Activated B cell treated with CpG ODN at 0.5 μM for 24 hours (primary cell): ENCODE measurements at regions not wholly inside any gene's neighbourhood (a gene's known extent, or its start where the extent isn't known, plus 50 kb on each side); places are given as distances from the start of the nearest gene placed in this dataset.

Experiments
- ATAC-seq: fragments of 200-7000 bp; cut with Tn5 transposase; one replicate; pipeline ENCODE4 v1.10.0; 2021; ENCODE audit warnings: low read depth, mild to moderate bottlenecking, moderate library complexity
- CTCF ChIA-PET: fragments of 350-600 bp; sonication (Branson Sonifier 250); formaldehyde crosslinking; loops from one replicate; lab custom pipeline; 2021; ENCODE audit warnings: antibody characterized with exemption; lab: Charles Lee
- POLR2A ChIA-PET: fragments of 350-600 bp; sonication (Branson Sonifier 250); formaldehyde crosslinking; loops from one replicate; lab custom pipeline; 2021; ENCODE audit warnings: antibody characterized with exemption; lab: Charles Lee
- DNase-seq: peaks from one replicate; pipeline ENCODE4 v3.0.0; 2022
- H3K27ac Mint-ChIP-seq: one replicate; pipeline ENCODE4 v1.8.0; 2020; ENCODE audit warnings: mixed read lengths
- H3K27me3 Mint-ChIP-seq: one replicate; pipeline ENCODE4 v1.8.0; 2021; ENCODE audit warnings: mixed read lengths
- H3K36me3 Mint-ChIP-seq: one replicate; pipeline ENCODE4 v1.8.0; 2021; ENCODE audit warnings: low read depth, mixed read lengths
- H3K4me1 Mint-ChIP-seq: one replicate; pipeline ENCODE4 v1.8.0; 2021; ENCODE audit warnings: mixed read lengths
- H3K4me3 Mint-ChIP-seq: one replicate; pipeline ENCODE4 v1.8.0; 2020; ENCODE audit warnings: mild to moderate bottlenecking, mixed read lengths
- H3K9me3 Mint-ChIP-seq: one replicate; pipeline ENCODE4 v1.8.0; 2020; ENCODE audit warnings: mixed read lengths
- CTCF ChIP-seq: fragments of 200-600 bp; IDR thresholded peaks from one replicate; pipeline ENCODE4 v1.8.0; 2022; ENCODE audit warnings: antibody characterized with exemption, mild to moderate bottlenecking
- intact Hi-C: fragments of 100-400 bp; cut with micrococcal nuclease; formaldehyde crosslinking; loops from one replicate; pipeline ENCODE4 v1.15.1; 2024

- Mint-ChIP-seq H3K27me3 (peaks cover 6% of the 10 kb centered on the region), H3K27ac (no peak overlapping the region), H3K9me3 (no peaks in the 10 kb centered on the region), H3K4me3 (no peak overlapping the region), H3K36me3 (no peaks in the 10 kb centered on the region), H3K4me1 (peaks cover 12% of the 10 kb centered on the region)
- intact Hi-C loops: no loop called here
- POLR2A ChIA-PET: no interaction called here
- no peak for TF ChIP-seq CTCF
- CTCF ChIA-PET: no interaction called here
- DNase-seq (no peak), ATAC-seq (no peak)
Observed at GRCh38 chr16:73157861-73158260, 109.9 kb upstream of the ZFHX3 start.

GRCh38 chr16:73154063-73154870, 106.3 kb upstream of the ZFHX3 start:
- Mint-ChIP-seq H3K27me3 (peaks cover 20% of the 10 kb centered on the region), H3K9me3 (no peaks in the 10 kb centered on the region), H3K4me1 (peaks cover 12% of the 10 kb centered on the region), H3K27ac (no peak overlapping the region), H3K4me3 (no peak overlapping the region), H3K36me3 (no peaks in the 10 kb centered on the region)
- POLR2A ChIA-PET: no interaction called here
- DNase-seq (no peak), ATAC-seq (no peak)
- CTCF ChIA-PET: no interaction called here
- TF ChIP-seq CTCF: no peak
- intact Hi-C loops: no loop called here

- CTCF ChIA-PET: no interaction called here
Observed at GRCh38 chr16:73152386-73153125, 104.6 kb upstream of the ZFHX3 start.

GRCh38 chr16:73151941-73152340, 104.0 kb upstream of the ZFHX3 start:
- no peak overlapping the region for H3K27ac Mint-ChIP-seq
- no peaks in the 10 kb centered on the region for H3K9me3 Mint-ChIP-seq
- no peak for ATAC-seq
- intact Hi-C loops: no loop called here
- H3K27me3 Mint-ChIP-seq: peaks cover 20% of the 10 kb centered on the region
- TF ChIP-seq CTCF: no peak
- peaks cover 12% of the 10 kb centered on the region for H3K4me1 Mint-ChIP-seq
- no peaks in the 10 kb centered on the region for H3K36me3 Mint-ChIP-seq
- H3K4me3 Mint-ChIP-seq: no peak overlapping the region
- POLR2A ChIA-PET: no interaction called here
- DNase-seq: no peak
- CTCF ChIA-PET: no interaction called here

More at GRCh38 chr16:73152386-73153125, 104.6 kb upstream of the ZFHX3 start:
- H3K27ac Mint-ChIP-seq: no peak overlapping the region
- POLR2A ChIA-PET: no interaction called here
- DNase-seq (no peak), ATAC-seq (no peak)
- TF ChIP-seq CTCF: no peak
- H3K4me1 Mint-ChIP-seq: peaks cover 12% of the 10 kb centered on the region
- no peaks in the 10 kb centered on the region for H3K9me3 Mint-ChIP-seq
- intact Hi-C loops: no loop called here
- H3K4me3 Mint-ChIP-seq: no peak overlapping the region
- no peaks in the 10 kb centered on the region for H3K36me3 Mint-ChIP-seq
- H3K27me3 Mint-ChIP-seq: peaks cover 20% of the 10 kb centered on the region

- no peak for DNase-seq
Observed at GRCh38 chr16:73151225-73151624, 103.3 kb upstream of the ZFHX3 start.

More at GRCh38 chr16:73151225-73151624, 103.3 kb upstream of the ZFHX3 start:
- H3K4me1 Mint-ChIP-seq: peaks cover 12% of the 10 kb centered on the region
- H3K27me3 Mint-ChIP-seq: peaks cover 20% of the 10 kb centered on the region
- no peaks in the 10 kb centered on the region for H3K36me3 Mint-ChIP-seq
- ChIA-PET CTCF (no interaction called here), POLR2A (no interaction called here)
- ATAC-seq: no peak
- intact Hi-C loops: no loop called here
- no peak overlapping the region for H3K27ac Mint-ChIP-seq
- no peaks in the 10 kb centered on the region for H3K9me3 Mint-ChIP-seq
- no peak for TF ChIP-seq CTCF
- no peak overlapping the region for H3K4me3 Mint-ChIP-seq
